Upper lobe of left lung (tissue), 4 donors: ENCODE measurements at regions not wholly inside any gene's neighbourhood (a gene's known extent, or its start where the extent isn't known, plus 50 kb on each side); places are given as distances from the start of the nearest gene placed in this dataset.

Experiments
- CTCF ChIP-seq, 6 experiments: fragments of 450-650 bp in 4 of 6; fragments of 200-600 bp in 2 of 6; sonication (generic) in 2 of 6; IDR thresholded peaks; one replicate each; pipeline ENCODE4 v1.5.1; 2016 to 2019; ENCODE audit warnings: antibody characterized with exemption in 6 of 6
- EP300 ChIP-seq, 4 donors: sonication (generic); formaldehyde crosslinking; IDR thresholded peaks; one replicate each; pipeline ENCODE4 v1.5.1; 2017; ENCODE audit warnings: antibody characterized with exemption in 4 of 4, control low read depth in 2 of 4
- POLR2A ChIP-seq, 4 donors: fragments of 450-650 bp; IDR thresholded peaks; one replicate each; pipeline ENCODE4 v1.5.1; 2016 to 2017; ENCODE audit warnings: antibody characterized with exemption in 4 of 4, mild to moderate bottlenecking in 2 of 4
- POLR2AphosphoS5 ChIP-seq, 2 donors: sonication (generic); formaldehyde crosslinking; IDR thresholded peaks; one replicate each; pipeline ENCODE4 v1.5.1; 2017; ENCODE audit warnings: antibody characterized with exemption in 2 of 2

DNA sequence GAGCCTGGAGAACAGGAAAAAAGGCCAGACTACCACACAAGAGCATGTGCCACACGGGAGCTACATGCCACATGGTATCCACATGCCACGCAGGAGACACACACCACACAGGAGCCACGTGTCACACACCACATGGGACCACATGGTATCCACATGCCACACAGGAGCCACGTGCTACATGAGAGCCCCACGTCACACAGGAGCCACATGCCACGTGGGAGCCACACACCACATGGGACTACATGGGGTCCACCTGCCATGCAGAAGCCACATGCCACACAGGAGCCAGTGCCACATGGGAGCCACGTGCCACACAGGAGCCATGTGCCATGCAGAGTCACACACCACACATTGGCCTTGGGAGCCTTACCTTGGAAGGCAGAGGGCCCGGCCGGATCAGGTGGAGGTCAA is 244.4 kb upstream of the PPP2R2D start:
- TF ChIP-seq CTCF (IDR thresholded peaks at IDR 0.05) = no peak
- TF ChIP-seq EP300 (IDR thresholded peaks at IDR 0.05) = no peak
- TF ChIP-seq POLR2AphosphoS5 (IDR thresholded peaks at IDR 0.05) = no peak
- no peak for TF ChIP-seq POLR2A (IDR thresholded peaks at IDR 0.05)
